H9 (cell line): ENCODE measurements at regions not wholly inside any gene's neighbourhood (a gene's known extent, or its start where the extent isn't known, plus 50 kb on each side); places are given as distances from the start of the nearest gene placed in this dataset.

Source experiments
- DNase-seq: peaks from one replicate; pipeline ENCODE4 v3.0.0-alpha.2; 2017
- H2AFZ ChIP-seq: one replicate; pipeline ENCODE4 v1.6.1; 2013; ENCODE audit warnings: mild to moderate bottlenecking, low read length, control low read depth, moderate library complexity
- H2AK5ac ChIP-seq: 2 replicates; pipeline ENCODE4 v1.6.1; 2013; ENCODE audit warnings: low read length, control low read depth, mixed read lengths; ENCODE audit not compliant: insufficient read length
- H2BK120ac ChIP-seq: one replicate; pipeline ENCODE4 v1.6.1; 2013; ENCODE audit warnings: low read depth, mild to moderate bottlenecking, low read length, control low read depth, inconsistent platforms; ENCODE audit not compliant: poor library complexity, severe bottlenecking
- H2BK12ac ChIP-seq: 2 replicates; pipeline ENCODE4 v1.6.1; 2013; ENCODE audit warnings: low read length, control low read depth, mixed read lengths, low read depth; ENCODE audit not compliant: insufficient read length
- H2BK15ac ChIP-seq: 2 replicates; pipeline ENCODE4 v1.6.1; 2013; ENCODE audit warnings: low read depth, low read length, control low read depth
- H2BK20ac ChIP-seq: one replicate; pipeline ENCODE4 v1.6.1; 2013; ENCODE audit warnings: low read depth, mild to moderate bottlenecking, low read length, control low read depth, inconsistent platforms; ENCODE audit not compliant: poor library complexity, severe bottlenecking
- H2BK5ac ChIP-seq: 2 replicates; pipeline ENCODE4 v1.6.1; 2013; ENCODE audit warnings: low read length, control low read depth, mixed read lengths; ENCODE audit not compliant: insufficient read length
- H3K14ac ChIP-seq: 2 replicates; pipeline ENCODE4 v1.6.1; 2013; ENCODE audit warnings: low read length, control low read depth; ENCODE audit not compliant: insufficient read depth
- H3K18ac ChIP-seq: 2 replicates; pipeline ENCODE4 v1.6.1; 2013; ENCODE audit warnings: low read depth, mild to moderate bottlenecking, mixed read lengths, low read length, control low read depth; ENCODE audit not compliant: insufficient read length
- H3K23ac ChIP-seq: 2 replicates; pipeline ENCODE4 v1.6.1; 2013; ENCODE audit warnings: low read length, control low read depth, mixed read lengths, low read depth; ENCODE audit not compliant: insufficient read length
- H3K23me2 ChIP-seq: 2 replicates; pipeline ENCODE4 v1.6.1; 2013; ENCODE audit warnings: low read depth, mild to moderate bottlenecking, mixed read lengths, low read length, control low read depth; ENCODE audit not compliant: insufficient read length, poor library complexity, severe bottlenecking
- H3K27ac ChIP-seq: 2 replicates; pipeline ENCODE4 v1.5.1; 2013; ENCODE audit warnings: low read length, control low read depth, mixed read lengths, low read depth; ENCODE audit not compliant: insufficient read length
- H3K27me3 ChIP-seq: 2 replicates; pipeline ENCODE4 v1.6.1; 2013; ENCODE audit warnings: low read length, control low read depth, inconsistent platforms; ENCODE audit not compliant: insufficient read depth
- H3K4ac ChIP-seq: 2 replicates; pipeline ENCODE4 v1.6.1; 2013; ENCODE audit warnings: low read depth, mild to moderate bottlenecking, control low read depth, inconsistent platforms, low read length, moderate library complexity
- H3K4me1 ChIP-seq: 2 replicates; pipeline ENCODE4 v1.6.1; 2013; ENCODE audit warnings: low read length, control low read depth, inconsistent platforms; ENCODE audit not compliant: insufficient read depth
- H3K4me2 ChIP-seq: 2 replicates; pipeline ENCODE4 v1.6.1; 2013; ENCODE audit warnings: low read length, control low read depth, mixed read lengths; ENCODE audit not compliant: insufficient read length, insufficient read depth
- H3K56ac ChIP-seq: 2 replicates; pipeline ENCODE4 v1.6.1; 2013; ENCODE audit warnings: low read depth, mild to moderate bottlenecking, mixed read lengths, low read length, control low read depth; ENCODE audit not compliant: insufficient read length
- H3K79me1 ChIP-seq: 2 replicates; pipeline ENCODE4 v1.6.1; 2013; ENCODE audit warnings: low read depth, mild to moderate bottlenecking, moderate library complexity, low read length, control low read depth, inconsistent platforms; ENCODE audit not compliant: insufficient read depth, poor library complexity, severe bottlenecking
- H3K79me2 ChIP-seq: 2 replicates; pipeline ENCODE4 v1.6.1; 2013; ENCODE audit warnings: low read length, control low read depth, inconsistent platforms; ENCODE audit not compliant: insufficient read depth
- H3K9ac ChIP-seq: 2 replicates; pipeline ENCODE4 v1.6.1; 2013; ENCODE audit warnings: low read length, control low read depth, mixed read lengths; ENCODE audit not compliant: insufficient read length; ENCODE audit errors: extremely low read depth
- H3K9me3 ChIP-seq: one replicate; pipeline ENCODE4 v1.6.1; 2013; ENCODE audit warnings: low read depth, low read length, inconsistent platforms; ENCODE audit not compliant: control insufficient read depth
- H3T11ph ChIP-seq: one replicate; pipeline ENCODE4 v1.6.1; 2013; ENCODE audit warnings: mild to moderate bottlenecking, low read length, control low read depth, inconsistent platforms
- H4K20me1 ChIP-seq: one replicate; pipeline ENCODE4 v1.6.1; 2013; ENCODE audit not compliant: control insufficient read depth, insufficient read length, insufficient read depth
- H4K5ac ChIP-seq: 2 replicates; pipeline ENCODE4 v1.6.1; 2013; ENCODE audit warnings: low read depth, mild to moderate bottlenecking, mixed read lengths, low read length, control low read depth; ENCODE audit not compliant: insufficient read length
- H4K8ac ChIP-seq: replicated peaks from 2 replicates; pipeline ENCODE4 v1.6.1; 2013; ENCODE audit warnings: low read length, control low read depth, mixed read lengths, low read depth; ENCODE audit not compliant: insufficient read length
- H4K91ac ChIP-seq: 2 replicates; pipeline ENCODE4 v1.6.1; 2013; ENCODE audit warnings: low read depth, mild to moderate bottlenecking, moderate library complexity, mixed read lengths, low read length, control low read depth; ENCODE audit not compliant: insufficient read length
- H3K27ac Mint-ChIP-seq, 3 experiments: 2 replicates in 2 of 3; 3 replicates in 1 of 3; pipeline ENCODE4 v1.8.0; 2020 to 2021; ENCODE audit warnings: mixed read lengths in 3 of 3, mild to moderate bottlenecking in 1 of 3, moderate library complexity in 1 of 3
- H3K27me3 Mint-ChIP-seq: 2 replicates; pipeline ENCODE4 v1.8.0; 2021; ENCODE audit warnings: low read depth, mild to moderate bottlenecking, moderate library complexity, mixed read lengths
- H3K36me3 Mint-ChIP-seq, 3 experiments: 2 replicates in 2 of 3; 3 replicates in 1 of 3; pipeline ENCODE4 v1.8.0; 2020 to 2021; ENCODE audit warnings: low read depth in 3 of 3, mixed read lengths in 3 of 3; ENCODE audit not compliant: insufficient read depth in 1 of 3
- H3K4me1 Mint-ChIP-seq, 2 experiments: 2 replicates each; pipeline ENCODE4 v1.8.0; 2020; ENCODE audit warnings: mixed read lengths in 2 of 2
- H3K4me3 Mint-ChIP-seq, 2 experiments: 2 replicates in 1 of 2; 3 replicates in 1 of 2; pipeline ENCODE4 v1.8.0; 2020 to 2021; ENCODE audit warnings: mild to moderate bottlenecking in 2 of 2, mixed read lengths in 2 of 2, moderate library complexity in 1 of 2
- H3K9me3 Mint-ChIP-seq, 2 experiments: 2 replicates in 1 of 2; 3 replicates in 1 of 2; pipeline ENCODE4 v1.8.0; 2020; ENCODE audit warnings: mild to moderate bottlenecking in 2 of 2, mixed read lengths in 2 of 2, moderate library complexity in 1 of 2
- WGBS: extraction: QIAGEN DNeasy Blood & Tissue Kit; methylation state at CpG from one replicate; pipeline ENCODE4 v1.1.7; 2013; ENCODE audit warnings: missing lambda C conversion rate, low lambda C conversion rate, mixed read lengths; ENCODE audit not compliant: insufficient read length; ENCODE audit errors: extremely low coverage; 5-methylcytosine and 5-hydroxymethylcytosine counted together
- TF ChIP-seq, protein P1 (sequence below): fragments of 200-600 bp; sonication (generic); conservative IDR thresholded peaks from 3 replicates; pipeline ENCODE4 v1.8.0; 2021; ENCODE audit warnings: antibody characterized with exemption, mild to moderate bottlenecking

DNA sequence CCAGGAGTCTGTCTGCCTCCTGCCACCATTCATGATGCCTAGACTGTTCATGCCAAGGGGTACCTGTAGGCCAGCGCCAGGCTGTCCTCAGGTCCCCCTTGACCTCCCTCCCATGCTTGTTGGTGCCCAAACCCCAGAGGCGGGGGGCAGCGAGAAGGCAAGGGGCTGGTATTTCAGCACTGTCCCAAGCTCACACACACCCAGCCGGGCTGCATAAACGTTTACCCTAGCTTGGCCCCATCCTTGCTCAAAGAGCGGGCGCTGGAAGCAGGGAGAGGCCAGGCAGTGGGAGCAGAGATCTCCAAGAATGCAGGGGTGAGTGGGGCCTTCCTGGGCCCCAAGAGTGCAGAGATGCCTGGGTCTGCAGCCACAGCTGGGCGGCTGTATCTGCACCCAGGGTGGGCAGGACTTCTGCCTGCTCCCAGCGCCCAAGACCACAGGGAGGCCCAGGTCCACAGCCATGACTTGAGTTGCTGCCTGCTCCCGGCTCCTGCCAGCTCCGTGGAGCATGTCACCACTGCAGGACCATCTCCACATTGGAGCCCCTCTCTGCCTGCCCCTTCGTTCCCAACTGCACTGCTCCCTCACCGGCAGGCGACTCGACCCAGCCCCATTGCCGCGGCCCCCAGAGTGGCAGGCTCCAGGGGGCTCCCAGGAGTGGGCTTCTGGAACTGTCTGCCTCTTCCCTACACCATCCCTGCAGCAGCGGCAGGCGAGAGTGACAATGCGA lies 616.6 kb downstream of the METTL4 start:
- Histone ChIP-seq H4K91ac (no peak overlapping the region), H2BK20ac (no peak overlapping the region), H3K9ac (no peak overlapping the region), H3K23me2 (no peaks in the 10 kb centered on the region), H3K18ac (no peak overlapping the region), H2AK5ac (no peak overlapping the region), H2BK12ac (no peak overlapping the region), H3K9me3 (no peaks in the 10 kb centered on the region), H4K5ac (no peak overlapping the region), H3K14ac (no peak overlapping the region), H2AFZ (no peak overlapping the region), H3K4me1 (no peaks in the 10 kb centered on the region), H3K79me2 (no peaks in the 10 kb centered on the region), H2BK5ac (no peak overlapping the region), H3T11ph (no peak overlapping the region), H3K27ac (no peak overlapping the region), H3K4me2 (no peak overlapping the region), H3K23ac (no peak overlapping the region), H3K79me1 (no peaks in the 10 kb centered on the region), H2BK15ac (no peak overlapping the region), H4K8ac (no peak overlapping the region), H4K20me1 (no peaks in the 10 kb centered on the region), H2BK120ac (no peak overlapping the region), H3K27me3 (no peaks in the 10 kb centered on the region), H3K4ac (no peak overlapping the region), H3K56ac (no peak overlapping the region)
- TF ChIP-seq, protein P1, sequence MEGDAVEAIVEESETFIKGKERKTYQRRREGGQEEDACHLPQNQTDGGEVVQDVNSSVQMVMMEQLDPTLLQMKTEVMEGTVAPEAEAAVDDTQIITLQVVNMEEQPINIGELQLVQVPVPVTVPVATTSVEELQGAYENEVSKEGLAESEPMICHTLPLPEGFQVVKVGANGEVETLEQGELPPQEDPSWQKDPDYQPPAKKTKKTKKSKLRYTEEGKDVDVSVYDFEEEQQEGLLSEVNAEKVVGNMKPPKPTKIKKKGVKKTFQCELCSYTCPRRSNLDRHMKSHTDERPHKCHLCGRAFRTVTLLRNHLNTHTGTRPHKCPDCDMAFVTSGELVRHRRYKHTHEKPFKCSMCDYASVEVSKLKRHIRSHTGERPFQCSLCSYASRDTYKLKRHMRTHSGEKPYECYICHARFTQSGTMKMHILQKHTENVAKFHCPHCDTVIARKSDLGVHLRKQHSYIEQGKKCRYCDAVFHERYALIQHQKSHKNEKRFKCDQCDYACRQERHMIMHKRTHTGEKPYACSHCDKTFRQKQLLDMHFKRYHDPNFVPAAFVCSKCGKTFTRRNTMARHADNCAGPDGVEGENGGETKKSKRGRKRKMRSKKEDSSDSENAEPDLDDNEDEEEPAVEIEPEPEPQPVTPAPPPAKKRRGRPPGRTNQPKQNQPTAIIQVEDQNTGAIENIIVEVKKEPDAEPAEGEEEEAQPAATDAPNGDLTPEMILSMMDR: no peak
- H3K9me3 Mint-ChIP-seq: peaks cover 0 to 3% of the 10 kb centered on the region in 2 experiments; a peak in 4 of 5 replicates
- H3K4me1 Mint-ChIP-seq: no peaks in the 10 kb centered on the region
- no peaks in the 10 kb centered on the region; a peak in 1 of 7 replicates for H3K36me3 Mint-ChIP-seq
- WGBS: no CpG with 5 or more reads among the region's 20 CpGs
- no peak overlapping the region for H3K4me3 Mint-ChIP-seq
- H3K27ac Mint-ChIP-seq: no peak overlapping the region
- no peaks in the 10 kb centered on the region for H3K27me3 Mint-ChIP-seq
- DNase-seq: no peak
